Right lung (tissue), 2 donors: ENCODE measurements at regions not wholly inside any gene's neighbourhood (a gene's known extent, or its start where the extent isn't known, plus 50 kb on each side); places are given as distances from the start of the nearest gene placed in this dataset.

Experiments used
- DNase-seq, 2 donors: peaks; one replicate each; pipeline ENCODE4 v3.0.0-alpha.2; 2013

- no peak for DNase-seq
Measured at GRCh38 chr5:146940295-146940694, 61.7 kb upstream of the PPP2R2B start.

GRCh38 chr5:146944019-146944418, 65.5 kb upstream of the PPP2R2B start:
- no peak for DNase-seq

- no peak for DNase-seq
Measured at GRCh38 chr5:146944764-146945616, 66.4 kb upstream of the PPP2R2B start.

- DNase-seq: no peak
Measured at GRCh38 chr5:146945617-146946084, 67.1 kb upstream of the PPP2R2B start.

GRCh38 chr5:146947181-146947941, 68.8 kb upstream of the PPP2R2B start:
- DNase-seq: no peak

- no peak for DNase-seq
Measured at GRCh38 chr5:146948666-146949065, 70.1 kb upstream of the PPP2R2B start.

GRCh38 chr5:146952168-146952567, 73.6 kb upstream of the PPP2R2B start:
- DNase-seq: no peak

GRCh38 chr5:146956217-146956616, 77.7 kb upstream of the PPP2R2B start:
- DNase-seq: no peak

GRCh38 chr5:146959360-146959759, 80.8 kb upstream of the PPP2R2B start:
- no peak for DNase-seq

GRCh38 chr5:146962801-146963355, 84.3 kb upstream of the PPP2R2B start:
- DNase-seq: no peak

GRCh38 chr5:146965761-146966659, 87.5 kb upstream of the PPP2R2B start:
- DNase-seq: peak; percentile 17 to 64

GRCh38 chr5:146967646-146968045, 89.1 kb upstream of the PPP2R2B start:
- no peak for DNase-seq

GRCh38 chr5:146971401-146971800, 92.8 kb upstream of the PPP2R2B start:
- DNase-seq: no peak

GRCh38 chr5:146986469-146986868, 107.9 kb upstream of the PPP2R2B start:
- DNase-seq: no peak

- no peak for DNase-seq
Measured at GRCh38 chr5:146993876-146994530, 115.4 kb upstream of the PPP2R2B start.

GRCh38 chr5:146995878-146996277, 117.3 kb upstream of the PPP2R2B start:
- DNase-seq: no peak

- no peak for DNase-seq
Measured at GRCh38 chr5:147015405-147015804, 136.8 kb upstream of the PPP2R2B start.

- no peak for DNase-seq
Measured at GRCh38 chr5:147017191-147017590, 138.6 kb upstream of the PPP2R2B start.

- DNase-seq: no peak
Measured at GRCh38 chr5:147017621-147018020, 139.1 kb upstream of the PPP2R2B start.

GRCh38 chr5:147018812-147019211, 140.3 kb upstream of the PPP2R2B start:
- no peak for DNase-seq

GRCh38 chr5:147036691-147037245, 158.2 kb upstream of the PPP2R2B start:
- DNase-seq: no peak
